ENCODE measurements at regions not wholly inside any gene's neighbourhood (a gene's known extent, or its start where the extent isn't known, plus 50 kb on each side); places are given as distances from the start of the nearest gene placed in this dataset.
"Not testable (repeated sequence)": the region's sequence is repeated elsewhere in the genome, so short reads cannot be mapped to it uniquely, and the experiment has no call there.

DNA sequence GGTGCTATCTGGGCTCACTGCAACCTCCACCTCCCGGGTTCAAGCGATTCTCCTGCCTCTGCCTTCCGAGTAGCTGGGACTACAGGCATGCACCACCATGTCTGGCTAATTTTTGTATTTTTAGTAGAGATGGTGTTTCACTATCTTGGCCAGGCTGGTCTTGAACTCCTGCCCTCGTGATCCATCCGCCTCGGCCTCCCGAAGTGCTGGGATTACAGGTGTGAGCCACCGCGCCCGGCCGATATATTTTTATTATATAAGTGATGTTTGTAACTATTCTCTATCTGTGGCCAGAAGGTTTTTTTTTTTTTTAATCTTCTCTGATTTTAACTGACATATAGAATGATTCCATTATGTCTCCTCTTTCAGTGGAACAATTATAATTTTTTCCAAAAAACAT, 579.3 kb upstream of the CITED2 start:
- not testable (repeated sequence) for TF ChIP-seq POLR2AphosphoS5 (IDR thresholded peaks at IDR 0.05); RAD21 (conservative IDR thresholded peaks at IDR 0.05); EP300 (conservative IDR thresholded peaks at IDR 0.05; ENCODE audit: poor library complexity, severe bottlenecking); EZH2 (IDR thresholded peaks at IDR 0.05; ENCODE audit: borderline replicate concordance, insufficient read depth, low read length, poor library complexity, severe bottlenecking)
- TF ChIP-seq, protein P1, sequence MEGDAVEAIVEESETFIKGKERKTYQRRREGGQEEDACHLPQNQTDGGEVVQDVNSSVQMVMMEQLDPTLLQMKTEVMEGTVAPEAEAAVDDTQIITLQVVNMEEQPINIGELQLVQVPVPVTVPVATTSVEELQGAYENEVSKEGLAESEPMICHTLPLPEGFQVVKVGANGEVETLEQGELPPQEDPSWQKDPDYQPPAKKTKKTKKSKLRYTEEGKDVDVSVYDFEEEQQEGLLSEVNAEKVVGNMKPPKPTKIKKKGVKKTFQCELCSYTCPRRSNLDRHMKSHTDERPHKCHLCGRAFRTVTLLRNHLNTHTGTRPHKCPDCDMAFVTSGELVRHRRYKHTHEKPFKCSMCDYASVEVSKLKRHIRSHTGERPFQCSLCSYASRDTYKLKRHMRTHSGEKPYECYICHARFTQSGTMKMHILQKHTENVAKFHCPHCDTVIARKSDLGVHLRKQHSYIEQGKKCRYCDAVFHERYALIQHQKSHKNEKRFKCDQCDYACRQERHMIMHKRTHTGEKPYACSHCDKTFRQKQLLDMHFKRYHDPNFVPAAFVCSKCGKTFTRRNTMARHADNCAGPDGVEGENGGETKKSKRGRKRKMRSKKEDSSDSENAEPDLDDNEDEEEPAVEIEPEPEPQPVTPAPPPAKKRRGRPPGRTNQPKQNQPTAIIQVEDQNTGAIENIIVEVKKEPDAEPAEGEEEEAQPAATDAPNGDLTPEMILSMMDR (IDR thresholded peaks at IDR 0.05; ENCODE audit: poor library complexity, severe bottlenecking) = not testable (repeated sequence)
- TF ChIP-seq, protein P2, sequence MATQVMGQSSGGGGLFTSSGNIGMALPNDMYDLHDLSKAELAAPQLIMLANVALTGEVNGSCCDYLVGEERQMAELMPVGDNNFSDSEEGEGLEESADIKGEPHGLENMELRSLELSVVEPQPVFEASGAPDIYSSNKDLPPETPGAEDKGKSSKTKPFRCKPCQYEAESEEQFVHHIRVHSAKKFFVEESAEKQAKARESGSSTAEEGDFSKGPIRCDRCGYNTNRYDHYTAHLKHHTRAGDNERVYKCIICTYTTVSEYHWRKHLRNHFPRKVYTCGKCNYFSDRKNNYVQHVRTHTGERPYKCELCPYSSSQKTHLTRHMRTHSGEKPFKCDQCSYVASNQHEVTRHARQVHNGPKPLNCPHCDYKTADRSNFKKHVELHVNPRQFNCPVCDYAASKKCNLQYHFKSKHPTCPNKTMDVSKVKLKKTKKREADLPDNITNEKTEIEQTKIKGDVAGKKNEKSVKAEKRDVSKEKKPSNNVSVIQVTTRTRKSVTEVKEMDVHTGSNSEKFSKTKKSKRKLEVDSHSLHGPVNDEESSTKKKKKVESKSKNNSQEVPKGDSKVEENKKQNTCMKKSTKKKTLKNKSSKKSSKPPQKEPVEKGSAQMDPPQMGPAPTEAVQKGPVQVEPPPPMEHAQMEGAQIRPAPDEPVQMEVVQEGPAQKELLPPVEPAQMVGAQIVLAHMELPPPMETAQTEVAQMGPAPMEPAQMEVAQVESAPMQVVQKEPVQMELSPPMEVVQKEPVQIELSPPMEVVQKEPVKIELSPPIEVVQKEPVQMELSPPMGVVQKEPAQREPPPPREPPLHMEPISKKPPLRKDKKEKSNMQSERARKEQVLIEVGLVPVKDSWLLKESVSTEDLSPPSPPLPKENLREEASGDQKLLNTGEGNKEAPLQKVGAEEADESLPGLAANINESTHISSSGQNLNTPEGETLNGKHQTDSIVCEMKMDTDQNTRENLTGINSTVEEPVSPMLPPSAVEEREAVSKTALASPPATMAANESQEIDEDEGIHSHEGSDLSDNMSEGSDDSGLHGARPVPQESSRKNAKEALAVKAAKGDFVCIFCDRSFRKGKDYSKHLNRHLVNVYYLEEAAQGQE (IDR thresholded peaks at IDR 0.05; ENCODE audit: borderline replicate concordance) = not testable (repeated sequence)

All from neural cell (in vitro differentiated cells).